NCI-H2171 (cell line): ENCODE measurements at regions not wholly inside any gene's neighbourhood (a gene's known extent, or its start where the extent isn't known, plus 50 kb on each side); places are given as distances from the start of the nearest gene placed in this dataset.

ENCODE experiments used
- DNase-seq: peaks from one replicate; lab custom pipeline; 2025; lab: John Stamatoyannopoulos, UW

GRCh38 chr16:54475019-54475601 is 188.5 kb upstream of the IRX3 start:
- DNase-seq, result no peak

DNA sequence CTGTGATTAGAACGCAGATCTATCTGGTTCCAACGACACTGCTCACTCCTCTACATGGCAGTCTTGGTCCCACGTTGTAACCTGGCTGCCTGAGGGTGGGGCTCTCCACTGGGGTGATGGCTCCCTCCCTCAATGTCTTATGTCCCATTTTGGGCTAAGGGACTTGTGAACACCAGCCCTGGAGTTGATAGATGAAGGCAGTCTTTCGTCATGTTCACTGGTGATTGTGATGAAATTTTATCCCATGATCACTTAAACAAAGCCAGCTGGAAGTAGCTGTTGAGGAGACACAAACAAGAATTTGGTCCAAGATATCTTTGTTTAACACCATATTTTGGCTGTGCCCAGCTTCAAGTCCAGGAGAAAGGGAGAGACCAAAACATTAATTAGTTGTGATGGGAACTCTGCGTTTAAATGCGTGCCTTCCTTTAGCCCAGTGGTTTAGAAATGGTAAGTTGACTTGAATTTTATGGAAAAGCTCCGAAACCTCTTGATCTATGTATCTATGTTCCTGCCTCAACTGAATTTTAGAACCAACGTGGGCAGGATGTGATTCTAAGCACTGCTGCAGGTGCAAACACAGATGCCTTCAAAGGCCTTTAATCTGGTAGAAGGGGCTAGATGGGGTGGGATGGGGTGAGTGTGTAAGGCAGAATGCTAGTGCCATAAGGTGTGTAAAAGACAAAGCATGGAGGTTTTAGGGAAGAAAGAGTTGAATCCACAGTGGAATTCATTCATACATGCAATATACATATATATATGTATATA is 186.8 kb upstream of the IRX3 start:
- no peak for DNase-seq

GRCh38 chr16:54467398-54467797 is 180.8 kb upstream of the IRX3 start:
- no peak for DNase-seq

DNA sequence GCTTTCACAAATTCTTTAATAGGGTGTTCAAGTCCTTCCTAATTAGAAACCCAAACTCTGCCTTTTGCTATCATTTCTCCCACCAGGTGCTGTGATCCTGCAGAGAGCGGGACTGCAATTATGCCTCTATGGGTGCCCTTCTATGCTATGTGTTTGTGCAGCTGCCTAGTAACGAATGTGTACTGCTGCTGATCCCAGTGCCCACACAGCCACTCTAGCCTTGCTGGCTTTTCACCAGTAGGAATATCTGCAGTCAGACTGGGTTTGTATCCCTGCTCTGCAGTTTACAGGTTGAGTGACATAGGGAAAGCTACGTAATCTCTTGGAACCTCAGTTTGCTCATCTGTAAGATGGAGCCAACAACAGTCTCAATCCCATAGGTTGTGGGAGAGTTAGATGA is 179.6 kb upstream of the IRX3 start:
- DNase-seq, result no peak

- DNase-seq, result no peak
Observed at GRCh38 chr16:54465063-54465462, 178.5 kb upstream of the IRX3 start.

- no peak for DNase-seq
Observed at GRCh38 chr16:54462771-54463170, 176.2 kb upstream of the IRX3 start.

GRCh38 chr16:54462151-54462651 is 175.6 kb upstream of the IRX3 start:
- DNase-seq, result no peak

DNA sequence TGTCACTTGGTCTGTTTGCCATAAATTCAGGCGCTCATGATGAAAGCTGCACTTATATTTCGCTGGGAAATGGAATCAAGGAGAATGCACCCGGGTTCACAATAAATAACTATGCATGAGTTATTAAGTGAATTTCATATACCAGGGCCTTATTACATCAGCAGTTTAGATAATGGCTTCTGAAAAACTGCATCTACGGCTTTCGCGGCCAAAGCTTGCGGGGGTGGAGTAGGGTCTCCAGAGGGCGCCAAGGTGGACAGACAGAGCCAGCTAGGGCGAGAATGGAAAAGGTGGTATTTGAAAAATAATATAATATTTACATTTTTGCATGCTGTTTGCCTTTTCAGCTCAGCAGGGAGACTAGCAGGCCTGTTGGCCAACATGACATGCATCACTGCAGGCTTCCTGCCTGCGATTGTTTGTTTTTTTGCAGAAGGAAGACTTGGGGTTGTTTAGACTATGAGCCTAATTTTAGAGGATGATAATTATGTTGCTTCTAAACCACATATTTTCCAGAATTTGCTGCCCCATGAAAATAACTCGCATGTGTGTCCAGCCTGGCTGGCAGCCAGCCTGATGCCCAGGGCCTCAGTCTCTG is 173.8 kb upstream of the IRX3 start:
- DNase-seq, result no peak

DNA sequence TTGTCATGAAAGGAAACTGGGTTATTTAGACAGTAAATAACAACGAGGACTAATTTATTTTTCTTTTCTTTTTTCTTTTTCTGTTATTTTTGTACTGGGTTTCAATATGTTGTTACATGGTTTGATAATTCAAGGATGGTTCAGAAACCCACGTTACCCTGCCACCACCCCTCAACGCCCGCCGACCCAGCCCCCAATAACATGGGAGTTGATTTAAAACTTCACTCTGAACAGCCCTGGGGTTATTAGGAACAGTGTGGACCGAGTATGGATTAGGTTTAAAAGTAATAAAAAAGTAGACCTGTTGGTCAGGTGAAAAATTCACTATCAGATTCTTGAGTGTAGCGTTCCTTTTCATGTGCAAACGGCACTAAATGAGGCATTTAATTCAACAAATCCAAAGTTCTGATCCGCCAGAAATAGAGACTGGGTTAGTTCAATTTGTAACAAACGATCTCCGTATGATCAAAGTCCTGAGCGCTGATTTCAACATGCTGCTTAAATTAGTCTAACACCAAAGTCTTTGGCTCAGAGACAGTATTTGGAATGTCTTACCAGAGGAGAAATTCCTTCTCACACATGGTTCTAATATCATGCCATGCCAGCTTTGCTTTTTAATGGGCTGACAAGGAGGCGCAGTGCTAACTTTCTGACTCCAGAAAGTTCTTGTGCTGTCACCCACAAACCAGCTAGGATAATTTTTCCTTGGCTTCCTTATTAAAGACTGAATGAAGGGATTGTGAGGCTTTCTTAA is 173.1 kb upstream of the IRX3 start:
- DNase-seq, result no peak

GRCh38 chr16:54458923-54459322 is 172.3 kb upstream of the IRX3 start:
- no peak for DNase-seq

DNA sequence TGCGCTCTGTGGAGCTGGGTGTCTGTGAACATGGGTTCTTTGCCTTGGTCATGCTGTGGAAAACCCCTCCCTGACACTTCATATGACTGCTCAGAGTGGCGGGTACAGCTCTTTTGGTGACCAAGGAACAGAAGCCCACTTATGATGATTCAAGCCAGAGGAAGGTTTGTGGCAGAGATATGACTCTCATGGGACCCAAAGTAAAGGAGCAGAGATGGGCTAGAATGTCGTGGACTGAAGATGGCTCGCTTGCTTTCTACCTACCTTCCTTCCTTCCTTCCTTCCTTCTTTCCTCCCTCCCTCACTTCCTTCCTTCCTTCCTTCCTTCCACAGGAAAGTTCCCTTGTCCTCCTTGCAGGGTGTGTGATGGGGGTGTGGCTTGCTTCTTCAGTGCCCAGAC is 169.7 kb upstream of the IRX3 start:
- DNase-seq, result no peak

- DNase-seq, result no peak
Observed at GRCh38 chr16:54455030-54455725, 168.6 kb upstream of the IRX3 start.

- no peak for DNase-seq
Observed at GRCh38 chr16:54454616-54455015, 168.0 kb upstream of the IRX3 start.

GRCh38 chr16:54453871-54454270 is 167.3 kb upstream of the IRX3 start:
- no peak for DNase-seq

DNA sequence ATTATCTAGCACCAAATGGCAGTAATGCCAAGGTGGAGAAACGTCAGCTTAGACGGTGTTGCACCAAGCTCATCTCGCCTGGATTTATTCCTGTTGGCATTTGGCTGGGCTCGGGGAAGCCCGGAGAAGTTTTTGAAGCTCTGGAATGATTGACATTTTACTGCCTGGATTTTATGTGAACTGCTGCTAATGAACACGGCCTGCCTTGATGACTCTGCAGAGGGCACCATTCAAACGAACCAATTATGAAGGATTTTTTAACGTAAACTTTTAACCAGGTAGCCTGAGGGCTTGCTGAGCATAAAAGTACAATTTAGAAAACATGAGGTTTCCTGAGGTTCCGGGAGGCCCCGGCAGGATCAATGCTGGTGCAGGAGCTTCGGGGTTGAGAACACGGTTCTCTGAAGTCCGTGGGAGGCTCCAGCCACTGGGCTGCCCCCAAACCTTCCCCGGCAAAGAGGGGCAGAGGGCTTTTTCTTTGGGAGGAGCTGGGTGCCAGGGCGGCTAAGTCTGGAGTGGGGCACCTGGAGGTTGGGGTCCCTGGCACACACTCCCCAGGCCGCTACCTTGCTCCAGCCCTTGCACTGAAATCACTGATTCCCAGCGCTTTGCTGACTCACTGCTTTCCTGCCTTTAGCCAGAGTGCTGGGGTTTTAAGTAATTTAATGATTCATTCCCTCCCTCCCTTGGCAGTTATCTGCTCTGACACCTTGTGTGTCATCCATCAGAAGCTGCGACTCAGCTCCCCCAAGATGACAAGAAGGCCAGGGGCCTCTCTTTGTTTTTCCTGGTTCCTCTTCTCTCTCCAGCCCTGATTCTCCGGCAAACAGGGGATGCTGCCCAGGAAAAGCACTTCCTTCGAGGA is 161.2 kb upstream of the IRX3 start:
- no peak for DNase-seq

DNA sequence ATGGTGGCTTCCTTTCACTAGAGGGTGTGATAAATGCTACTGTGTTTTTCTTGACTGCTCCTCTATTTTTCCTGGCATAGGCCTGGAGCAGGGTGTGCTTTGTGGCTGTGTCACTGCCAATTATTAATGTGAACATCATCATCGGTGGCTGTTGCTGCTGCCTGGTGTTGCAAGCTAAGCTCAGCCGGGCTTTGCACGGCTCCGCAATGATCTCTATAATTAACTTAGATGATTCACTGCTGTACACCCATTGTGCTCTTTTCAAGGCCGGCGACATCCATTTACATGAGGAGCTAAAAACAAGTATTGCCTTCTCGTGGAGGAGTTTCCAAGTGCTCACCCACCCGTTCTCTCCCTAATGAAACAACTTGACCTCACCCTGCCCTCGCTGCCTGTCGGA is 160.1 kb upstream of the IRX3 start:
- no peak for DNase-seq

- DNase-seq, result no peak
Observed at GRCh38 chr16:54444851-54445458, 158.4 kb upstream of the IRX3 start.

- no peak for DNase-seq
Observed at GRCh38 chr16:54443839-54444238, 157.3 kb upstream of the IRX3 start.

- DNase-seq, result no peak
Observed at GRCh38 chr16:54443352-54443751, 156.8 kb upstream of the IRX3 start.

- no peak for DNase-seq
Observed at GRCh38 chr16:54442864-54443263, 156.3 kb upstream of the IRX3 start.

- DNase-seq, result no peak
Observed at GRCh38 chr16:54438469-54438868, 151.9 kb upstream of the IRX3 start.
